Vagina (tissue), 2 donors: ENCODE measurements at regions not wholly inside any gene's neighbourhood (a gene's known extent, or its start where the extent isn't known, plus 50 kb on each side); places are given as distances from the start of the nearest gene placed in this dataset.

Source experiments
- POLR2A ChIP-seq, 2 donors: fragments of 450-650 bp; IDR thresholded peaks; one replicate each; pipeline ENCODE4 v1.6.1; 2017; ENCODE audit warnings: antibody characterized with exemption in 2 of 2, mild to moderate bottlenecking in 2 of 2, moderate library complexity in 2 of 2
- TF ChIP-seq, protein P1 (sequence below), 3 experiments: fragments of 450-650 bp in 2 of 3; fragments of 200-600 bp in 1 of 3; sonication (generic) in 1 of 3; IDR thresholded peaks; one replicate each; pipeline ENCODE4 v1.5.1; 2017 to 2019; ENCODE audit warnings: antibody characterized with exemption in 3 of 3, mild to moderate bottlenecking in 2 of 3, moderate library complexity in 2 of 3

DNA sequence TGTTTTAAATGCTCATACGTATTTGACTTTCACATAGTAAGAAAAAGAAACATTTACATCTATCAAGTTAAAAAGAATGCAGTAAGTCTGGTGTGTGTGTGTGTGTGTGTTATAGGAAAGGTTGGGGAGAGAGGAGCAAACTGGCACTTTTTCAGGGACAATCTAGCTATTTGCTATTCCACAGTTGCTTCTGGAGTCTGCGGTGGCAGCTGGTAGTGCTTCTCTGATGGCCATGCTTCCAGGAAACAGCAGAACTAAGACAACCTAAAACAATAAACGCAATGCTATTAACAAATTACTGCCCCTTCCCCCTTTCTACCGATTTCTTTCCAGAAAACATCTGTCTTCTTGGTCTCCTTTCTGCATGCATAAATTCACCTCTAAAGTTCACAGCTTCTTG is 70.0 kb upstream of the CDH10 start:
- TF ChIP-seq, protein P1, sequence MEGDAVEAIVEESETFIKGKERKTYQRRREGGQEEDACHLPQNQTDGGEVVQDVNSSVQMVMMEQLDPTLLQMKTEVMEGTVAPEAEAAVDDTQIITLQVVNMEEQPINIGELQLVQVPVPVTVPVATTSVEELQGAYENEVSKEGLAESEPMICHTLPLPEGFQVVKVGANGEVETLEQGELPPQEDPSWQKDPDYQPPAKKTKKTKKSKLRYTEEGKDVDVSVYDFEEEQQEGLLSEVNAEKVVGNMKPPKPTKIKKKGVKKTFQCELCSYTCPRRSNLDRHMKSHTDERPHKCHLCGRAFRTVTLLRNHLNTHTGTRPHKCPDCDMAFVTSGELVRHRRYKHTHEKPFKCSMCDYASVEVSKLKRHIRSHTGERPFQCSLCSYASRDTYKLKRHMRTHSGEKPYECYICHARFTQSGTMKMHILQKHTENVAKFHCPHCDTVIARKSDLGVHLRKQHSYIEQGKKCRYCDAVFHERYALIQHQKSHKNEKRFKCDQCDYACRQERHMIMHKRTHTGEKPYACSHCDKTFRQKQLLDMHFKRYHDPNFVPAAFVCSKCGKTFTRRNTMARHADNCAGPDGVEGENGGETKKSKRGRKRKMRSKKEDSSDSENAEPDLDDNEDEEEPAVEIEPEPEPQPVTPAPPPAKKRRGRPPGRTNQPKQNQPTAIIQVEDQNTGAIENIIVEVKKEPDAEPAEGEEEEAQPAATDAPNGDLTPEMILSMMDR (IDR thresholded peaks at IDR 0.05) = no peak
- TF ChIP-seq POLR2A (IDR thresholded peaks at IDR 0.05) = no peak
